Thoracic aorta (tissue), 2 donors: ENCODE measurements at regions not wholly inside any gene's neighbourhood (a gene's known extent, or its start where the extent isn't known, plus 50 kb on each side); places are given as distances from the start of the nearest gene placed in this dataset.
"Not testable (repeated sequence)": the region's sequence is repeated elsewhere in the genome, so short reads cannot be mapped to it uniquely, and the experiment has no call there.

Source experiments
- ATAC-seq: fragments of 150-250 bp; one replicate; pipeline ENCODE4 v1.8.0; 2017; ENCODE audit warnings: low read depth; ENCODE audit not compliant: insufficient number of reproducible peaks, low FRiP score
- DNase-seq: peaks from one replicate; pipeline ENCODE4 v3.0.0-alpha.2; 2020; ENCODE audit warnings: low spot score
- H3K27ac ChIP-seq, 2 donors: fragments of 200-600 bp; sonication (generic); 1 replicate in 1 of 2; 2 replicates in 1 of 2; pipeline ENCODE4 v1.5.1; 2016; ENCODE audit warnings: mild to moderate bottlenecking in 2 of 2, moderate library complexity in 2 of 2
- H3K27me3 ChIP-seq: fragments of 200-600 bp; sonication (generic); replicated peaks from 2 replicates; pipeline ENCODE4 v1.6.0; 2016; ENCODE audit warnings: mild to moderate bottlenecking; ENCODE audit not compliant: insufficient read depth
- H3K36me3 ChIP-seq: fragments of 200-600 bp; sonication (generic); one replicate; pipeline ENCODE4 v1.5.1; 2016
- H3K4me1 ChIP-seq, 2 donors: fragments of 200-600 bp; sonication (generic); 1 replicate in 1 of 2; 2 replicates in 1 of 2; pipeline versions ENCODE4 v1.5.1 to v1.6.0; 2016; ENCODE audit warnings: low read depth in 2 of 2, mild to moderate bottlenecking in 1 of 2; ENCODE audit not compliant: control insufficient read depth in 1 of 2
- H3K4me3 ChIP-seq: fragments of 200-600 bp; sonication (generic); 2 replicates; pipeline ENCODE4 v1.5.1; 2016; ENCODE audit warnings: mild to moderate bottlenecking
- H3K9me3 ChIP-seq: fragments of 200-600 bp; sonication (generic); 2 replicates; pipeline ENCODE4 v1.5.1; 2016
- CTCF ChIP-seq: fragments of 200-600 bp; sonication (generic); IDR thresholded peaks from one replicate; pipeline ENCODE4 v1.5.1; 2019; ENCODE audit warnings: antibody characterized with exemption

DNA sequence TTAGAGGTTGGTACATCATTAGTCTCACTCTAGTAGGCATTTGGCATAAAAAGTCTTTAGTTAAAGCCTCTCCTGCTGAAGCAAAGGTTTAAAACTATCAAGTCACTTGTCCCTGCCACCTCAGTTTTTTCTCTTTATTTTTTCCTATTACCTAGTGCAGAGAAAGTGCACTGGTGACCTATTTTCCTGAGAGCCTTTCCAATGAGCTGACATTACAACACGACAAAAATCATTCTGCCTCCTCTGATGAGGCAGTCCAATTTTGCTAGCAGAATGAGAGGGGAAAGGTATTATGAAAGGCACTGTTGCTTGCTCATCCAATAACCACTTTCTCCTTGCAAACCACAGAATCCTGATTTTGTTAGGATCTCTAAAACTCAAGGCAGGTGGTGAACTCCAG lies 73.3 kb upstream of the SGK1 start:
- no peak overlapping the region for H3K27ac ChIP-seq
- no peaks in the 10 kb centered on the region for H3K36me3 ChIP-seq
- TF ChIP-seq CTCF = no peak
- no peaks in the 10 kb centered on the region for H3K4me1 ChIP-seq
- DNase-seq (no peak), ATAC-seq (no peak)
- H3K27me3 ChIP-seq = no peaks in the 10 kb centered on the region
- no peak overlapping the region for H3K4me3 ChIP-seq
- H3K9me3 ChIP-seq = no peaks in the 10 kb centered on the region

GRCh38 chr6:134389658-134390057 lies 71.7 kb upstream of the SGK1 start:
- Histone ChIP-seq H3K27ac (no peak overlapping the region), H3K36me3 (no peaks in the 10 kb centered on the region), H3K4me1 (no peaks in the 10 kb centered on the region), H3K9me3 (no peaks in the 10 kb centered on the region), H3K4me3 (no peak overlapping the region), H3K27me3 (no peaks in the 10 kb centered on the region)
- no peak for DNase-seq
- no peak for TF ChIP-seq CTCF
- no peak for ATAC-seq

DNA sequence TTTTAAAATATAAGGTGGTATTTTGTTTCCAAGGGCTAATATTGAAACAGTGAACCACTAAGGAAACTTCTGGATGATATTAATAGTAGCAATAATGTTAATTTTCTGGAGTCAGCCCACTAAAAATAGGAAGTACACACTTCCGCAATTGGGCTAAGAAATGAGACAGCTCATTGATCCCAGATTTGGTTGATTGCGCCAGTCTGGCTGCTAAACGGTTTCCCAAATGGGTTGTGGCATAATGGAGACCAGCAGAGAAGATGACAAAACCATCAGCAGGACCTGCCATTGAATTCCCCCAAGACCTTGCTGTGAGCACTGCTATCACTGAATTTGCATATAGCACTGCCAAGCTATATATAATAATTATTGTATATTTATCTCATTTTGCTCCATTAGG lies 71.2 kb upstream of the SGK1 start:
- no peaks in the 10 kb centered on the region for H3K27me3 ChIP-seq
- no peak for TF ChIP-seq CTCF
- H3K36me3 ChIP-seq = no peaks in the 10 kb centered on the region
- no peak overlapping the region for H3K27ac ChIP-seq
- no peaks in the 10 kb centered on the region for H3K9me3 ChIP-seq
- DNase-seq (no peak), ATAC-seq (no peak)
- H3K4me3 ChIP-seq = no peak overlapping the region
- H3K4me1 ChIP-seq = no peaks in the 10 kb centered on the region

GRCh38 chr6:134386482-134386881 lies 68.6 kb upstream of the SGK1 start:
- not testable (repeated sequence) for DNase-seq, H3K9me3 ChIP-seq, H3K27me3 ChIP-seq, H3K4me3 ChIP-seq, H3K4me1 ChIP-seq, H3K36me3 ChIP-seq, H3K27ac ChIP-seq, ATAC-seq

GRCh38 chr6:134381959-134382358 lies 64.0 kb upstream of the SGK1 start:
- Histone ChIP-seq H3K36me3 (no peaks in the 10 kb centered on the region), H3K4me1 (peaks cover 0 to 2% of the 10 kb centered on the region in 2 donors), H3K27me3 (no peaks in the 10 kb centered on the region), H3K4me3 (no peak overlapping the region), H3K27ac (no peak overlapping the region), H3K9me3 (no peaks in the 10 kb centered on the region)
- ATAC-seq (no peak), DNase-seq (no peak)
- no peak for TF ChIP-seq CTCF

DNA sequence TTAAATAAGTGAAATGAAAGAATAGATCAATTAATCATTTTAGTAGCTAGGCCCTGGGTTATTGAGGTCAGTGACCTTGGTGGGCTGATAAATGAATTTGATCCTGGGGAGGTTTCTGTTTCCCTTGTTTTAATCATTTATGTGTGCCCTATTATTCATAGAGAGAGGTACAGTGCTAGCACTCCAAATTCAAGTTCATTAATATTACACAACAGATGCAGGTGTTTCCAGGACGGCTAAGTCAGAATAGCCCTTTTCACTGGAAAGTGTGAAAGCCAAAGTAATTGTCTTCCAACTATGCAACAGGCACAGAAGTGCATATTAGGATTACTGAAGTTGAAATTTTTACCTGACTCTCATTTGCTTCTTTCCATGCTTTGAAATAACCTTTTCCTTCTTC lies 61.7 kb upstream of the SGK1 start:
- Histone ChIP-seq H3K36me3 (no peaks in the 10 kb centered on the region), H3K27ac (no peak overlapping the region), H3K27me3 (no peaks in the 10 kb centered on the region), H3K4me3 (no peak overlapping the region), H3K9me3 (no peaks in the 10 kb centered on the region), H3K4me1 (peaks cover 6 to 13% of the 10 kb centered on the region in 2 donors)
- ATAC-seq (no peak), DNase-seq (no peak)
- TF ChIP-seq CTCF = no peak
